ENCODE measurements at regions not wholly inside any gene's neighbourhood (a gene's known extent, or its start where the extent isn't known, plus 50 kb on each side); places are given as distances from the start of the nearest gene placed in this dataset.

GRCh38 chr12:24759155-24759554 lies 189.7 kb downstream of the BCAT1 start:
- TF ChIP-seq GATA2 (IDR thresholded peaks at IDR 0.05; ENCODE audit: low read depth, low read length) (no peak), GATA3 (IDR thresholded peaks at IDR 0.05; ENCODE audit: low read depth, low read length) (no peak)

- TF ChIP-seq GATA2 (IDR thresholded peaks at IDR 0.05; ENCODE audit: low read depth, low read length) (no peak), GATA3 (IDR thresholded peaks at IDR 0.05; ENCODE audit: low read depth, low read length) (no peak)
Observed at GRCh38 chr12:24756479-24757024, 192.3 kb downstream of the BCAT1 start.

- TF ChIP-seq GATA2 (IDR thresholded peaks at IDR 0.05; ENCODE audit: low read depth, low read length) = no peak
- no peak for TF ChIP-seq GATA3 (IDR thresholded peaks at IDR 0.05; ENCODE audit: low read depth, low read length)
Observed at GRCh38 chr12:24754690-24755638, 193.9 kb downstream of the BCAT1 start.

GRCh38 chr12:24752763-24753462 lies 196.0 kb downstream of the BCAT1 start:
- no peak for TF ChIP-seq GATA2 (IDR thresholded peaks at IDR 0.05; ENCODE audit: low read depth, low read length)
- TF ChIP-seq GATA3 (IDR thresholded peaks at IDR 0.05; ENCODE audit: low read depth, low read length) = no peak

GRCh38 chr12:24751181-24751580 lies 197.7 kb downstream of the BCAT1 start:
- no peak for TF ChIP-seq GATA3 (IDR thresholded peaks at IDR 0.05; ENCODE audit: low read depth, low read length)
- TF ChIP-seq GATA2 (IDR thresholded peaks at IDR 0.05; ENCODE audit: low read depth, low read length) = no peak

- no peak for TF ChIP-seq GATA3 (IDR thresholded peaks at IDR 0.05; ENCODE audit: low read depth, low read length)
- TF ChIP-seq GATA2 (IDR thresholded peaks at IDR 0.05; ENCODE audit: low read depth, low read length) = no peak
Observed at GRCh38 chr12:24750263-24750662, 198.6 kb downstream of the BCAT1 start.

- TF ChIP-seq GATA2 (IDR thresholded peaks at IDR 0.05; ENCODE audit: low read depth, low read length) (no peak), GATA3 (IDR thresholded peaks at IDR 0.05; ENCODE audit: low read depth, low read length) (no peak)
Observed at GRCh38 chr12:24749171-24749570, 199.7 kb downstream of the BCAT1 start.

- TF ChIP-seq GATA2 (IDR thresholded peaks at IDR 0.05; ENCODE audit: low read depth, low read length) = no peak
Observed at GRCh38 chr12:24748326-24748725, 200.6 kb downstream of the BCAT1 start.

GRCh38 chr12:24746864-24747263 lies 202.0 kb downstream of the BCAT1 start:
- TF ChIP-seq GATA3 (IDR thresholded peaks at IDR 0.05; ENCODE audit: low read depth, low read length) (no peak), GATA2 (IDR thresholded peaks at IDR 0.05; ENCODE audit: low read depth, low read length) (no peak)

GRCh38 chr12:24746006-24746671 lies 202.8 kb downstream of the BCAT1 start:
- no peak for TF ChIP-seq GATA3 (IDR thresholded peaks at IDR 0.05; ENCODE audit: low read depth, low read length)
- no peak for TF ChIP-seq GATA2 (IDR thresholded peaks at IDR 0.05; ENCODE audit: low read depth, low read length)

GRCh38 chr12:24743941-24744793 lies 204.7 kb downstream of the BCAT1 start:
- no peak for TF ChIP-seq GATA2 (IDR thresholded peaks at IDR 0.05; ENCODE audit: low read depth, low read length)
- TF ChIP-seq GATA3 (IDR thresholded peaks at IDR 0.05; ENCODE audit: low read depth, low read length) = no peak

GRCh38 chr12:24742378-24742777 lies 206.5 kb downstream of the BCAT1 start:
- TF ChIP-seq GATA3 (IDR thresholded peaks at IDR 0.05; ENCODE audit: low read depth, low read length) = no peak
- TF ChIP-seq GATA2 (IDR thresholded peaks at IDR 0.05; ENCODE audit: low read depth, low read length) = no peak

GRCh38 chr12:24741216-24741615 lies 207.7 kb downstream of the BCAT1 start:
- no peak for TF ChIP-seq GATA2 (IDR thresholded peaks at IDR 0.05; ENCODE audit: low read depth, low read length)
- TF ChIP-seq GATA3 (IDR thresholded peaks at IDR 0.05; ENCODE audit: low read depth, low read length) = no peak

Measured in SH-SY5Y (cell line).